Islet of Langerhans (tissue), 1 donor: ENCODE measurements at regions not wholly inside any gene's neighbourhood (a gene's known extent, or its start where the extent isn't known, plus 50 kb on each side); places are given as distances from the start of the nearest gene placed in this dataset.

Experiments
- FAIRE-seq: peaks from one replicate; lab custom pipeline; 2011; peaks lifted over from hg19 to GRCh38; lab: Jason Lieb, UNC

DNA sequence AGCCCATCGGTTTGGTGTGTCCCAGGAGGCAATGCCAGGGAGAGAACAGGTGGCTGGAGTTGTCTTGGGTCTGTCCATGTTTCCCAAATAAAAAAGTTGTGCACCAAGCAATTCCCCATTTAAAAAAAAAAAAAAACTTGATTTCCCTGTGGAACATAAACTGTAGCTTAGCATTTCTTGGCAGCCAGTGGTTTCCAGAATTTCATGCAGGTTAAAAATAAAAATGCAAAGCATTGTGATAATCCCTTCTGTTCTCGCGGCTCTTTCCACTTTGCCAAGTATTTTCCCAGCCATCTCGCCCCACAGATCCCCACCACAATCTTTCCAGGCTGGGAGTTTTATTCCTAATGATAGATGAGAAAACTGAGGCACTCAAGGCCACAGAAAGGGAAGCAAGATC, 51.4 kb upstream of the MSX1 start:
- FAIRE-seq: no peak

DNA sequence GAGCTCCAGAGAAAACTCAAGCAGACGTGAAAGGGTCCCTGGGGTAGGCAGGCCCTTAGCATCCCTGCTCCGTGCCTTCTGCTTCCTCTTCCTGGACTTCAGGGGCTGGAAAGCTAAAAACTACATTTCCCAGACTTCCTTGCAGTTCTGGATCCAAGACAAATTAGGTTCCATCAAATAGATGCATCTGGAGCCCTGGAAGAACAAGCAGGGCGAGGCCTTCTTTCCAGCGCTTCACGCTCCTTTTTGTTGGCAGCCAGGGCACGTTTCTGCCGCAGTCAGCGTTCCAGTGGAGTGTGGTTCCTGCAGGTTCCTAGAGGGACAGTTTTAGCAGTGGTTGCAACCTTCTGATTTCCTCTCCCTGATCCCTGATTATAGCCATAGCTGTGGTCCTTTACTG, 53.6 kb upstream of the MSX1 start:
- no peak for FAIRE-seq

DNA sequence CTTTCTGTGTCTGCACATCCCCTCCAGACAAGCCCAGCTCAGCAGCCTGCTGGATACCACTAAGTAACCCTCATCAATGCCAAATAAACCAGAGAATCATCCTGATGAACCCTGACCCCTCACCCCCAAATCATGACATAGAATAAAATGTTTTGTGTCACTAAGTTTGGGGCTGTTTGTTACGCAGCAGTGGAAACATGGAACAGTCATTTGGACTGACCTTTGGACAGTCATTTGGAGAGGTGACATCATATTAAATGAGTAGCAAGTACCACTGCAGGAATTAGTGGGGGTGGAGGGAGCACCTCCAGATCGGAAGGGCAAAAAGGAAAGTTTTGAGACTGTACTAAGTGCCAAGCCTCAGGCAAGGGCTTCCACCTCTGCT, 55.6 kb upstream of the MSX1 start:
- FAIRE-seq: no peak

DNA sequence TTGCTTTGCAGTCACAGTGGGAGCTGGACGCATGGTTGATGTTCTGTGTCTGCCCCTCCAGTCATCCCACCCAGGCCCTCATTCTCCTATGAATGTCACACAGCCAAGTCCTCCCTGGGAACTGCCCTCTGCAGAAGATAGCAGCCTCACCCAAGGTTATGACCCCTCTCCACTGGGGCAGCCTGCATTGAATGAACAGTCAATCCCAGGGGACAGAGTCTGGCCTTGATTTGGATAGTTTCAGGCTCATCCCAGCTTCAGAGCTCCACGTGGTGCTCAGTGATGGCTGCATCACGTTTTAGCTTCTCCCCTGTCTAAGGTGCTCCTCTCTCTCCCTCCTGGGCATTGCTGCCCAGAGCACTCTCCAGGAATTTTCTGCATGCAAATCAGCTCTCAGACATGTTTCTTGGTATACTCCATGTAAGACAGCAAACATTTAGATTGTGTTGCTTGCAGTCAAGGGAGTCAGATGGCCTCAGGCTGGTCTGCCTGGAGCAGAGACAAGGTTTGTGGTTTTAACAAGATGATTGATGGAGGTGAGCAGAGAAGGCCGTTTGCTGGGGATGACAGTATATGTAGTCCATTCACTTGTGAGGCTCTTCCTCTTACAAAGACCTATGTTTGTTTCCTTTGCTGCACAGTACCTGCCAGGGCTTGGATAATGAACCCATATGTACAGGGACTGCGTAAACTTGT, 56.1 kb upstream of the MSX1 start:
- FAIRE-seq: no peak

DNA sequence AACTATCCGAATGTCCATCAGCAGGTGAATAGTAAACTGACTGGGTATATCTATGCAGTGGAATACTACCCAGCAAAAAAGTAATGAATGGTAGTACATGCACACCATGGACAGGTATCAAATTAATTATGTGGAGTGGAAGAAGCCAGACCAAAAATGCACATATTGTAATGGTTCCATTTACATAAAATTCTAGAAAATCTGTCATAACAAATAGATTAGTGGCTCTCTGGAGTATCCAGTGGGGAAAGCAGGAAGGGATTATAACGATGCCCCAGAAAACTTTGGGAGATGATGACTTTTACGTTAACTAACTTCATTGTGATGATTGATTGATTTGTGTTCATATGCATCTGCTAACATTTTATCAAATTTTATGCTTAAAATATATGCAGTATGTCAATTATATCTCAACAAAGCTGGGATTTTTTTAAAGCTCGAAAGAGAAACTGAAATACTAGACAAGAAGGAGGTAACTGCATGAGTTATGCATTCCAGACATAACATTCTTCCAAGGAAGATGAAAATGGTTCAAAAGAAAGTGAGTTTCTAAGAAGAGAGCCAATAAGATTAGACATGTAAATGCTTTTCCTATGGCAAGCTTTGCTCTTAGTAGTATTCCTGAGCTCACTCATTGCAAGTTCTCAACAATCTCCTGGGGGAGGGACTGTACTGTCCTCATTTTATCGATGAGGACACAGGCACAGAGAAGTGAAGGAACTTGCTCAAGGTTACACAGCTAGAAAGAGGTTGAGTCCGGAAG, 58.6 kb upstream of the MSX1 start:
- FAIRE-seq: no peak

DNA sequence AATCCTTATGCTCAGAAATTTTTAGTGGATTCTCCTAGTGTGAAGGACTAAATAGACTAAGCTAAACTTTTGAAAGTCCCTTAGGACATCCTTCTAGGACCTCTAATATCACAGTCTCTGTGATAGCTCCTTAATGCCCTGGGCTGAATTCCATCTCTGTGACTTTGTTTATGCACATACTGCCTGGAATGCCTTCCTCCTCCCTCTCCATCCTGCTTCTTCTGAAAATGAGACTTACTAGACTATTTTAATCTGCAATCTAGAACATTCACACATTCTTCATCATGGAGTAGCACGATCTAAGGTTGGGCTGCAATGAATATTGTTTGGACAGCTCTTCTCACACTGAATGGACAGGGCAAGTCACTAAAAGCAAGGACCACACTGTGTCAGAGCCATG, 65.0 kb upstream of the MSX1 start:
- FAIRE-seq: no peak

DNA sequence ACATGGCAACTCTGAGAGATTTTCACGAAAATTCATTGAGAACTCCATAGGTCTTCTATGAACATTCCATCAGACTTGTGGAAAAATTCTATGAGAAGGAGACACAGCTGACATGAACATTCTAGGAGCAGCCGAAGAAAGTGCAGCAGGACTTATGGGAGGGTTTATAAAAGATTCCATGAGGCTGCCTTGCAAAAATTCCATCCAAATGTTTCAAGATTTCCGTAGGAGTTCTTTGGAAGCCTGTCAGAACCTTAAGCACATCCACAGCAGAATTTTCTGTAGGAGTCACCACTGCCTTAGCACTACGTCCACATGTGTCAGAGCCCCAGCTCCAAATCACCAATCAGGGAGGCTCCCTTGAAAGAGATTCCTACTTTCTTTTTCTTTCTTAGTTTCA, 67.0 kb upstream of the MSX1 start:
- no peak for FAIRE-seq

DNA sequence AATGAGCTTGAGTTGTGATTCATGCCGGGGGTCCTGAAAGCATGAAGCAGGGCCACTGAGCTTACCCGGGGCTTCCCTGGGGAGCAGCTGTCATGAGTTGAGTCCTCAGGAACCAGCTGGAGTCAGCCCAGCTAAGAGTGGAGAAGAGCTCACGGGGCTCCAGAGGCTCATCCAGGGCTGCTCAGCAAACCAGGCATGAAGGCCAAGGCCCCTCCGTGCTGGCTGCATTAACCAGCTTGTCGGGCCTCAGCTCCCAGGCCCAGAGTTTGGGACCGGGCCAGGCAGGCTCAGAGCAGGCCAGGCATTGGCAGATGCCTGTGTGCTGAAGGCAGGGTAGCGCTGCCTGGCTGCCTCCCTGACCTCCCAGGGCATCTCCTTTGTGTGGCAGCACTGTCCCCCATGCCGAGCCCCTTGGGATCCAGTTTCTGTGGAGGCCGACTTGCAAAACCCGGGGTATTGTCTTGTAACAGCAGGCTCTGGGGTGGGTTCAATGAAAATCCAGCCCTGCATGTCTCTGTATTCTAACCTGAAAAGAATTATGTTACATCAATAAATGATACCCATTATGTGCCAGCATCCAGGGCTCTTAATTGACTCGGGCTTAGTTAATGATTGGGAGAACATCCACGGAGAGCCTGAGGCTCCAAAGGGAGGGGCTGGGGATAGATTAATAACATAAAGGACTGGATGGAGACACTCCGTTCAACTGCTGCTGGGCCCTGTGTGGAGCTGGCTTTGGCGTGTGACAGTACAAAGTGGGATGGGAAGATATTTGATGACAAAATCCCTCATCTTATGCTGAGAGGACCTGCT, 68.0 kb upstream of the MSX1 start:
- no peak for FAIRE-seq

DNA sequence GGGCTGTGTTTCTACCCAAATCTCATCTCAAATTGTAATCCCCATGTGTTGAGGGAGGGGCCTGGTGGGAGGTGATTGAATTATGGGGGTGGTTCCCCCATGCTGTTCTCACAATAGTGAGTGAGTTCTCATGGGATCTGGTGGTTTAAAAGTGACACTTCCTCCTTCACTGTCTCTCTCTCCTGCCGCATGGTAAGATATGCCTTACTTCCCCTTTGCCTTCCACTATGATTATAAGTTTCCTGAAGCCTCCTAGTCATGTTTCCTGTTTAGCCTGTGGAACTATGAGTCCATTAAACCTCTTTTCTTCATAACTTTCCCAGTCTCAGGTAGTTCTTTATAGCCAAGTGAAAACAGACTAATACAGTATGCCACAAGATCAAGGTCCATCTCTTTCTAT, 70.0 kb upstream of the MSX1 start:
- FAIRE-seq: no peak

DNA sequence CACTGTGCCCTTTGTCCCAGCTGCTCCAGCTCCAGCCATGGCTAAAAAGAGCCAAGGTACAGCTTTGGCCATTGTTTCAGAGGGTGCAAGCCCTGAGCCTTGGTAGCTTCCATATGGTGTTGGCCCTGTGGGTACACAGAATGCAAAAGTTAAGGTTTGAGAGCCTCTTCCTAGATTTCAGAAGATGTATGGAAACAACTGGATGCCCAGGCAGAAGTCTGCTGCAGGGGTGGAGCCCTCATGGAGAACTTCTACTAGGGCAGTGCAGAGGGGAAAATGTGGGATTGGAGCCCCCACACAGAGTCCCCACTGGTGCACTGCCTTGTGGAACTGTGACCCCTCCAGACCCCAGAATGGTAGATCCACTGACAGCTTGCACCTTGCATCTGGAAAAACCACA, 70.9 kb upstream of the MSX1 start:
- FAIRE-seq: no peak

DNA sequence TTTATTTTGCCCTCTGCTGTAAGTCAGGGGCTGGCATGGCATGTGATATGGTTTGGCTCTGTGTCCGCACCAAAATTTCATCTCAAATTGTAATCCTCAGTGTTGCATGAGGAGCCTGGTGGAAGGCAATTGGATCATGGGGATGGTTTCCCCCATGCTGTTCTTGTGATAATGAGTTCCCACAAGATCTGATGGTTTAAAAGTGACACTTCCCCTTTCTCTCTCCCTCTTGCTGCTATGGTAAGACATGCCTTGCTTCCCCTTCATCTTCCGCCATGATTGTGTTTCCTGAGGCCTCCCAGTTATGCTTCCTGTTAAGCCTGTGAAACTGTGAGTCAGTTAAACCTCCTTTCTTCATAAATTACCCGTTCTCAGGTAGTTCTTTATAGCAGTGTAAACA, 72.0 kb upstream of the MSX1 start:
- FAIRE-seq: no peak

DNA sequence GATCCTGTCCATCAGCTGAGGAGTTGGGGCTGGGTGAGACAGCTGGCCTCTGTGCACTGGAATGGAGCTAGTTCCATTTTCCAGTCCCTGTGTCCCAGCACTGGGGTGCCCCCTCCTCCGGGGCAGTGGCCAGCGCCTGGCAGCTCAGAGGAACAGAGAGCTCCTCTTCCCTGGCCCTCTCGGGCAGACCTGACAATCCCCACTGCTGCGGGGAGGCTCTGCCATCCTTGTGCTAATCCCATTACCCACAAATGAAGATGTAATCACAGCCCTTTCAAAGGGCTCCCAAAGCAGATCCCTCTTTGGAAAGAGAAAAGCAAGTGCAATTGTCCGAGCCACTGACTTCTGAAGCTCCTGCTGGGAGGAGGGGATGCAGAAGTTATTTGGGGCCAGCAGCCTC, 75.1 kb upstream of the MSX1 start:
- no peak for FAIRE-seq

DNA sequence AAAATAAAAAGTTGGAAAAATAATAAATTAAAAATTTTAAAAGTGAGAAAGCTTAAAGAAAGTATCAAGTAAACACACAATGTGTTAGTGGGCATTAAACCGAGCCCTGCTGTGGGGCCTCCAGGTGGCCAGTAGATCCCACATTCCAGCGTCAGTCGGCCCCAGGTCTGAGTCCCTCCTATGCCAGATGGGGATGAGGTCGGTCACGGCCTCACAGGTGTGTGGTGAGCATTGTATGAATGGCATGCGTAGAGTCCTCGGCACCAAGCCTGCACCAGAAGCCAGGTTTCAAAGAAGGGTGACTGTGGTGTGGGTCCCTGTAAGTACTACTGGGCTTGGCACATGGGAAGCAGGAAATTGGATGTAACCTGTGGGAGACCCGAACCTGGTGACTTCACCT, 75.6 kb upstream of the MSX1 start:
- no peak for FAIRE-seq

DNA sequence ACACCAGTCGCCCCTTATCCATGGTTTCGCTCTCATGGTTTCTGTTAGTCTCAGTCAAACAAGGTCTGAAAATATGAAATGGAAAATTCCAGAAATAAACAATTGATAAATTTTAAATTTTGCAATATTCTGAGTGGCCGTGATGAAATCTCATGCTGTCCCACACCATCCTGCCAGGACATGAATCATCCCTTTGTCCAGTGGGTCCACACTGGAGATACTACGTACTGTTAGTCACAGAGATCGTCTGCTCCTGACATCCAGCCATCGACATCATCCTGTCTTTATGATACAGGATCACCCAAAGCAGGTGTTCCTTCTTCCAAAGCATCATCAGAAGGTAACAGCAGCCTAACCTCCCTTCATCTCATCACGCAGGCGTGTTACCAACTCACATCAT, 76.5 kb upstream of the MSX1 start:
- no peak for FAIRE-seq

DNA sequence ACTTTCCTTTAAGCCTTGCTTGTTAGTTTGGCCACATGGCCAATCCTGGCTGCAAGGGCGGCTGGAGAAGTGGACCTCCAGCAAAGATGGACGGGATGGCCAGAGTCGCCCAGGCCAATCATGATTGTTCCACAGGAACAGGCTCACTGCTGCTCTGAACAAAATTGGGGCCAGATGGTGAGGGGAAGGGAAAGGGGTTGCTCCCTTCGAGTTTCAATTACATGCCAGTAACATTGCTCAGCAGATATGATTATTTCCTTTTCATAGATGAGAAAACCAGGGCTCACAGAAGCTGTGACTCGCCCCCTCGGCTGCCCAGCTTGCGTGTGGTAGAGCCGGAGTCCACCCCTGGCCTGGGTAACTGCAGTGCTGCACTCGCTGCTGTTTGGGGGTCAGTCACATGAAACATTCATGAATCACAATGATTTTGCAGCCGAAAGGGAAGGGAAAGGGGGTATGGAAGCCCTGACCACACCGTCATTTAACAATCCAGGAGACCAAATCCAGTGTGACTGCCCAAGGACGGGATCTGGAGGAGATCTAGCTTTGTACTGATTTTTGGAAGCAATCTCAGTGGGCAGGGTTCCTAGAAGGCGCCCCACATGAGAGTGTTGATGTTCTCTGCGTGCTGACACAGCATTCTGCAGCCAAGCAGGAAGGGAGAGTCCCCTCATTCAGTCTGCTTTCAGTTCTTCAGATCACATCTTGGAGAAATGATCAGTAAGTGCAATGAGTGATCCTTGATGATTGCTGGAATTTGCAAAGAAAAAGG, 77.3 kb upstream of the MSX1 start:
- FAIRE-seq: no peak

DNA sequence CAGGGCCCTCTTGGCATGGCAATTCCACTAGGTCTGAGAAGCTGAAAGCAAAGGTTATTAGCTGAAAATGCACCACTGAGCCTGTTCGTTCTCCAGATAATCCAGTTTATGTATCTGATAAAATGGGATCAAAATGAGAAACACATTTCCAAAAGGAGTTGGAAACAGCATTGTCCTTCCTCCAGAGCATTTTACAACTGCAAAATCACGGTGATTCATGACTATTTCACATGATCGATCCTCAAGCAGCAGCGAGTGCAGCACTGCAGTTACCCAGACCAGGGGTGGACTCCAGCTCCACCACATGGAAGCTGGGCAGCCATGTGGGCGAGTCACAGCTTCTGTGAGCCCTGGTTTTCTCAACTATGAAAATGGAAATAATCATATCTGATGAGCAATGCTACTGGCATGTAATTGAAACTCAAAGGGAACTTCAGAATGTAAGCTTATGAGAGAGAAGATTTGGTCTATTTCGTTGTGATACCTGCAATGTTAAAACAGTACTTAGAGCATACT, 78.7 kb upstream of the MSX1 start:
- no peak for FAIRE-seq

DNA sequence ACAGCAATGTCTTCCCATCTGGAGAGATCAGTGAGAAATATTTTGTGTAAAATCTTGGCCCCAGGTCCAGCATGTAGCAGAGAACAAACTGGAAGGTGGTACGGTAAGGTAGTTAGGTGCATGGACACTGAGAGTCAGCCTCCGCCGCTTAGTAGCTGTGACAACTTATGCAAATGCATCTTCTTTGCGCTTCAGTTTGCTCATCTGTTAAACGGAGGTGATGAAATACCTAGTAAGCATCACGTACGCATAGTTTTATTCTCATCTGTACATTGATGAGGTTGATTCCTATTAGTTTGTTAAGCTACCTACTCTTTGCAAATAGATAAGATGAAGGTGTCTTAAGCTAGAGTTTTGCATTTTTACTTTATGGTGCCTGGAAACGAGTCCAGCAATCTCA, 80.0 kb upstream of the MSX1 start:
- no peak for FAIRE-seq

DNA sequence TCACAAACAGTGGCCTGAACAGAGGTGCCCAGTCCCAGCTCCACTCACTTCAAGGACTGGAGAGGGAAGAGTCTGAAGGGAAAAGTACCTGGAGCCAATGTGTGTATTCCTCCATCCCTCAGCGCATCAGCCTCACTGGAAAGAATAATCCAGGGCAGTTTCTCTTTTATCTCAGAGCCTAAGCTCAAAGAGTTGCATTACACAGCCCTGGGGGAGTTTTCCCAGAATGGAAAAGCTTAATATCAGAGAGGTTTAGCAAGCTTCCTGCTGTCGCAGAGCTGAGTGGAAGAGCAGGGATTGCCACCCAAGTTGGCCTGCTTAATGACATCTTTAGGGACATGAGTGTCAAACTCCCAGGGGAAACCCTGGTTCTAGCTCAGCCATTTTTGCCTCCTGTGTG, 80.4 kb upstream of the MSX1 start:
- no peak for FAIRE-seq

DNA sequence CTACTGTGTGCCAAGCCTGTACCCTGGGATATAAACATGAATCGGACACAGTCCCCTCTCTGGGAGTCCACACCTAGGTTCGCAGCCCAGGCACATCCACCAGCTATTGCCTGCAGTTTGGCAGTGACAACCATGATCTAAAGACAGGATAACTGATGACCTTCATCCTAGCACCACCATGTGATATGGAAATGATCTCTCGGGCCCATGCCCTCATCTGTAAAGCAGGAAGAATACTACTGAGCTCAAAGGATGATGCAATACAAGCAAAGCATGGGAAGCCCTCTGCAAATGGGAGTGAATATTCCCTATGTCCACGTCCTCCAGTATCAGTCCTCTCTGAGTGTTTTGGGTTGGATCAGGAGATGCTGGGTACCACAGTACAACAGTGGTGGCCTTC, 80.9 kb upstream of the MSX1 start:
- FAIRE-seq: no peak

DNA sequence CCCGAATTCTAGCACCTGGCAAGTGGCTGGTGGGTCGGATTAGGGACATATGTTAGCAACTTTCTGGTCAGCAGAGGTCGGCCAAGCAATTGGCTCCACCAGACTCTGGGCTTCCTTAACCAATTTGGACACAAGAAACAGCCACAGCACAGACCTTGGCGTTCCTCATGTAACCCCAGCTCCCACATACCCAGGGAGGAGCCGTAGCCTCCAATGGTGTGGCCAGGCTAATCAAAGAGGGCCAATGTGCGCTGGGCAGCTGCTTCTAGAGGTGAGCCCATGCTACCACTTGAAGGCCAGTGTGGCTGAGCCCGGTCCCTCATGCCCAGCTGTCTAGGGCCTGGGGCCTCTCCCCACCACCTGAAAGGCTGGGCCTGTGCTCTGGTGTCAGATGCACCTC, 82.5 kb upstream of the MSX1 start:
- FAIRE-seq: no peak

DNA sequence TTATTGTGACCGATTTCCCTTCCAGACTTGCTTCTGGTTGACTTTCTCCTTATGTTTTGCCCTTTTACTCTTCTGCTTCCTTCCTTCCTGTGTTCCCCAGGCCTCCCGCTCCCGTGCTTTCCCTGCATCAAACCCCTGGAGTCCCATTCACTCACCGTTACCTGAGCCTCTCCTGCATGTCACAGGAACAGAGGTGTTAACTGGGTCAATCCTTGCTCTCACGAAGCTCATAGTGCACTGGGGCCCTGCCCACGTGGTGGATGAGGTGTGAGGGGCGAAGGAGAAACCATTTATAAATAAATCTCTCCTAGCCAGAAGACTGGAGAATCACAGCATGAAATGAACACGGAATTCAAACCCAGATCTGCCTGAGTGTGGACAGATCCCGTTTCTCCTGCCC, 83.1 kb upstream of the MSX1 start:
- no peak for FAIRE-seq

DNA sequence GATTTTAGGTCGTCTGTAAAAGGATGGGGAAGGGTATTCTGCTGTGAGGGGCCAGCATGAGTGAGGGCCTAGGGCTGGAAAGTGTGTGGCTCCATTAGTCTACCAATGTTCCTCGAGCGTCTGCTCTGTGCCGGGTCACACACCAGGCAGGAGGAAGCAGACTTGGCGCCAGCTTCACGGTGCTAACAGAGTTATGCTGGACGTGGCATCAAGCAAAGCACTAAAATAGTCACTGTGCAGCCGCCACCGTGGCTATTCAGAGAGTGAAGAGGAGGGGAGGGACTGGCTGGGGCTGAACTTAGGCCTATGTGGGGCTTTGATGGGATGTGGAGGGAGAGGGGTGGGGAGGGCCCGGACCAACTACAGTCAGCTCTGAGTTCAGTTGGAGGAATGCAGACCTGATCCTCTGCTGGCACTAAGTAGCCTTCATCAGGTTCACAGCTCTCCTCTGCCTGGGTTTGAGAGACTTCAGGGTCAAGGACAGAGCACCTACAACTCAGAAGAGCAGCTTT, 83.9 kb upstream of the MSX1 start:
- no peak for FAIRE-seq
